IMR-90 (cell line): ENCODE measurements at regions not wholly inside any gene's neighbourhood (a gene's known extent, or its start where the extent isn't known, plus 50 kb on each side); places are given as distances from the start of the nearest gene placed in this dataset.

ENCODE experiments used
- ATAC-seq: fragments of 200-7000 bp; cut with Tn5 transposase; 2 replicates; pipeline ENCODE4 v1.9.1; 2020; ENCODE audit warnings: low read depth, mild to moderate bottlenecking, moderate library complexity
- BruUV-seq: library from RNA; stranded (reverse); fragments of 400-500 nt; replicated peaks from 2 replicates; lab custom pipeline; 2021; lab: Mats Ljungman, UMichigan
- CTCF ChIA-PET: fragments of 300-600 bp; formaldehyde crosslinking; extraction: SDS; loops from one replicate; lab custom pipeline; 2021; ENCODE audit warnings: antibody characterized with exemption; lab: Yijun Ruan, JAX
- POLR2A ChIA-PET: fragments of 300-600 bp; sonication (Branson Sonifier 250); formaldehyde crosslinking; loops from one replicate; lab custom pipeline; 2022; ENCODE audit warnings: antibody characterized with exemption; ENCODE audit not compliant: unreplicated experiment; lab: Charles Lee
- DNase-seq: peaks from one replicate; pipeline ENCODE4 v3.0.0; 2013
- H2AFZ ChIP-seq: replicated peaks from 2 replicates; pipeline ENCODE3; 2013; ENCODE audit warnings: low read length, mild to moderate bottlenecking; ENCODE audit not compliant: poor library complexity
- H2AK5ac ChIP-seq: 2 replicates; pipeline ENCODE4 v1.6.1; 2013; ENCODE audit warnings: low read depth, low read length, inconsistent platforms
- H2AK9ac ChIP-seq: replicated peaks from 2 replicates; pipeline ENCODE3; 2013; ENCODE audit warnings: mild to moderate bottlenecking, low read depth, low read length, moderate library complexity; ENCODE audit not compliant: poor library complexity
- H2BK120ac ChIP-seq: 2 replicates; pipeline ENCODE4 v1.6.1; 2013; ENCODE audit warnings: low read depth, low read length, inconsistent platforms
- H2BK15ac ChIP-seq: 3 replicates; pipeline ENCODE4 v1.6.1; 2013; ENCODE audit warnings: low read depth, low read length, inconsistent platforms
- H2BK20ac ChIP-seq: 2 replicates; pipeline ENCODE4 v1.6.1; 2013; ENCODE audit warnings: low read depth, mild to moderate bottlenecking, inconsistent platforms, low read length, moderate library complexity
- H2BK5ac ChIP-seq: 2 replicates; pipeline ENCODE4 v1.6.1; 2013; ENCODE audit warnings: mild to moderate bottlenecking, low read depth, low read length, inconsistent platforms; ENCODE audit not compliant: poor library complexity, severe bottlenecking
- H3K14ac ChIP-seq: replicated peaks from 2 replicates; pipeline ENCODE4 v1.6.1; 2013; ENCODE audit warnings: low read depth, low read length, inconsistent platforms
- H3K18ac ChIP-seq: 2 replicates; pipeline ENCODE4 v1.6.1; 2013; ENCODE audit warnings: low read depth, low read length, control low read depth
- H3K23ac ChIP-seq: 2 replicates; pipeline ENCODE4 v1.6.1; 2013; ENCODE audit warnings: low read depth, low read length, inconsistent platforms
- H3K27ac ChIP-seq: 2 replicates; pipeline ENCODE4 v1.5.1; 2013; ENCODE audit warnings: mild to moderate bottlenecking, control low read depth, low read length; ENCODE audit not compliant: insufficient read depth
- H3K27me3 ChIP-seq: 2 replicates; pipeline ENCODE4 v1.6.1; 2013; ENCODE audit warnings: low read length; ENCODE audit not compliant: control insufficient read depth, insufficient read depth
- H3K36me3 ChIP-seq: 2 replicates; pipeline ENCODE4 v1.6.1; 2013; ENCODE audit warnings: low read length, mixed read lengths; ENCODE audit not compliant: control insufficient read depth, insufficient read depth
- H3K4ac ChIP-seq: 2 replicates; pipeline ENCODE4 v1.6.1; 2013; ENCODE audit warnings: low read depth, low read length, inconsistent platforms
- H3K4me1 ChIP-seq: 2 replicates; pipeline ENCODE4 v1.6.1; 2013; ENCODE audit warnings: low read length, mixed read lengths; ENCODE audit not compliant: control insufficient read depth, insufficient read depth
- H3K4me2 ChIP-seq: 2 replicates; pipeline ENCODE4 v1.6.1; 2013; ENCODE audit warnings: low read depth, mild to moderate bottlenecking, control low read depth, low read length, moderate library complexity
- H3K4me3 ChIP-seq: 2 replicates; pipeline ENCODE4 v1.5.1; 2013; ENCODE audit warnings: low read depth, mild to moderate bottlenecking, control low read depth, low read length, moderate library complexity; ENCODE audit not compliant: insufficient read depth
- H3K56ac ChIP-seq: 2 replicates; pipeline ENCODE4 v1.6.1; 2013; ENCODE audit warnings: low read length, inconsistent platforms; ENCODE audit not compliant: insufficient read depth; ENCODE audit errors: extremely low read depth
- H3K79me1 ChIP-seq, 2 experiments: 2 replicates each; pipeline ENCODE4 v1.6.1; 2013; ENCODE audit warnings: low read length in 2 of 2, inconsistent platforms in 1 of 2, low read depth in 1 of 2
- H3K9ac ChIP-seq: 2 replicates; pipeline ENCODE4 v1.6.1; 2013; ENCODE audit warnings: low read depth, low read length, control low read depth
- H3K9me1 ChIP-seq: 2 replicates; pipeline ENCODE4 v1.6.1; 2013; ENCODE audit warnings: low read length, inconsistent platforms; ENCODE audit not compliant: insufficient read depth
- H3K9me3 ChIP-seq: 2 replicates; pipeline ENCODE4 v1.6.1; 2013; ENCODE audit warnings: low read length; ENCODE audit not compliant: control insufficient read depth, insufficient read depth
- H4K20me1 ChIP-seq: 2 replicates; pipeline ENCODE4 v1.6.1; 2013; ENCODE audit warnings: low read length, inconsistent platforms; ENCODE audit not compliant: insufficient read depth
- H4K5ac ChIP-seq: 2 replicates; pipeline ENCODE4 v1.6.1; 2013; ENCODE audit warnings: mild to moderate bottlenecking, low read depth, low read length, control low read depth
- H4K8ac ChIP-seq, 2 experiments: 2 replicates each; pipeline ENCODE4 v1.6.1; 2013; ENCODE audit warnings: low read depth in 2 of 2, low read length in 2 of 2, control low read depth in 1 of 2, inconsistent platforms in 1 of 2
- H4K91ac ChIP-seq: 2 replicates; pipeline ENCODE4 v1.6.1; 2013; ENCODE audit warnings: low read depth, low read length, inconsistent platforms; ENCODE audit not compliant: insufficient read depth
- BHLHE40 ChIP-seq: fragments of 150-350 bp; IDR thresholded peaks from 2 replicates; pipeline ENCODE4 v1.6.1; 2016; ENCODE audit warnings: mild to moderate bottlenecking, low read depth, low read length
- CEBPB ChIP-seq: IDR thresholded peaks from 2 replicates; pipeline ENCODE4 v1.6.1; 2012; ENCODE audit warnings: low read depth, low read length, improper control_type of control experiment
- CHD1 ChIP-seq: IDR thresholded peaks from 2 replicates; pipeline ENCODE4 v1.6.1; 2012; ENCODE audit warnings: low read depth, low read length, improper control_type of control experiment
- CTCF ChIP-seq: conservative IDR thresholded peaks from 2 replicates; pipeline ENCODE4 v1.5.1; 2012; ENCODE audit warnings: mild to moderate bottlenecking, low read depth, low read length, improper control_type of control experiment
- FOS ChIP-seq: fragments of 150-350 bp; IDR thresholded peaks from 2 replicates; pipeline ENCODE4 v1.6.1; 2016; ENCODE audit warnings: low read depth, low read length
- MXI1 ChIP-seq: IDR thresholded peaks from 2 replicates; pipeline ENCODE4 v1.6.1; 2012; ENCODE audit warnings: low read depth, mild to moderate bottlenecking, low read length, moderate library complexity, borderline replicate concordance
- NFE2L2 ChIP-seq: fragments of 150-350 bp; IDR thresholded peaks from 2 replicates; pipeline ENCODE4 v1.6.1; 2016; ENCODE audit warnings: low read depth, mild to moderate bottlenecking, low read length
- RAD21 ChIP-seq: IDR thresholded peaks from 2 replicates; pipeline ENCODE4 v1.6.1; 2012; ENCODE audit warnings: low read length, improper control_type of control experiment
- RFX5 ChIP-seq: IDR thresholded peaks from 2 replicates; pipeline ENCODE4 v1.8.0; 2012; ENCODE audit warnings: low read depth, mild to moderate bottlenecking, low read length, moderate library complexity
- SMC3 ChIP-seq: fragments of 150-350 bp; IDR thresholded peaks from 2 replicates; pipeline ENCODE4 v1.6.1; 2016; ENCODE audit warnings: low read depth, mild to moderate bottlenecking, antibody characterized with exemption, low read length, moderate library complexity
- USF2 ChIP-seq: fragments of 150-350 bp; IDR thresholded peaks from 2 replicates; pipeline ENCODE4 v1.6.1; 2017; ENCODE audit warnings: mild to moderate bottlenecking, antibody characterized with exemption, low read length, low read depth
- WGBS, 2 experiments: methylation state at CpG; one replicate each; pipeline versions ENCODE4 v1.1.5 to v1.1.7; 2013; ENCODE audit warnings: missing lambda C conversion rate in 2 of 2; ENCODE audit not compliant: insufficient read length in 1 of 2; ENCODE audit errors: extremely low coverage in 2 of 2; 5-methylcytosine and 5-hydroxymethylcytosine counted together
- dilution Hi-C: fragments of 300-500 bp; cut with HindIII; formaldehyde crosslinking; loops from one replicate; pipeline ENCODE4 v1.14.3; 2018; ENCODE audit warnings: low sequenced_read_pairs; ENCODE audit not compliant: unreplicated experiment
- in situ Hi-C: fragments of 300-500 bp; cut with MboI; formaldehyde crosslinking; loops from 3 replicates; pipeline ENCODE4 v1.14.3; 2019; ENCODE audit warnings: low sequenced_read_pairs, inconsistent platforms, mixed read lengths
- intact Hi-C: fragments of 100-400 bp; cut with micrococcal nuclease; formaldehyde crosslinking; loops from 2 replicates; pipeline ENCODE4 v1.10.0; 2022

GRCh38 chr5:168006456-168007130, 284.9 kb upstream of the WWC1 start:
- intact Hi-C loops: no loop called here
- no peak overlapping the region for H3K4me2 ChIP-seq

More at GRCh38 chr5:168006456-168007130, 284.9 kb upstream of the WWC1 start:
- H4K20me1 ChIP-seq: no peaks in the 10 kb centered on the region
- H3K36me3 ChIP-seq: no peaks in the 10 kb centered on the region
- no peak overlapping the region for H4K91ac ChIP-seq
- H3K9ac ChIP-seq: no peak overlapping the region
- H3K14ac ChIP-seq: no peak overlapping the region
- no peaks in the 10 kb centered on the region for H3K27me3 ChIP-seq
- BruUV-seq: no TSS peak
- H2BK5ac ChIP-seq: no peak overlapping the region
- H3K18ac ChIP-seq: no peak overlapping the region
- H3K56ac ChIP-seq: no peak overlapping the region
- no peak overlapping the region for H4K5ac ChIP-seq
- H2AFZ ChIP-seq: no peak overlapping the region
- no peaks in the 10 kb centered on the region for H3K9me1 ChIP-seq
- TF ChIP-seq RAD21 (no peak), CTCF (no peak), BHLHE40 (no peak), CEBPB (no peak), NFE2L2 (no peak), SMC3 (no peak), MXI1 (no peak), RFX5 (no peak), FOS (no peak), CHD1 (no peak), USF2 (no peak)
- POLR2A ChIA-PET: interaction anchor here (0.6 kb wide), 1 partner anchor 691 kb away, joined by 4 read pairs; no protein-coding TSS in a partner anchor
- no peak overlapping the region for H3K23ac ChIP-seq
- H3K9me3 ChIP-seq: no peaks in the 10 kb centered on the region
- H2BK15ac ChIP-seq: no peak overlapping the region
- H2BK120ac ChIP-seq: no peak overlapping the region
- DNase-seq (peak; percentile 1), ATAC-seq (no peak; the same call in 1 of the 2 replicates)
- no peak overlapping the region for H4K8ac ChIP-seq
- CTCF ChIA-PET: no interaction called here
- no peak overlapping the region for H2AK5ac ChIP-seq
- no peaks in the 10 kb centered on the region for H3K4me1 ChIP-seq
- in situ Hi-C loops (no loop called here), dilution Hi-C loops (no loop called here)
- no peaks in the 10 kb centered on the region for H3K79me1 ChIP-seq
- H2AK9ac ChIP-seq: no peak overlapping the region
- H3K27ac ChIP-seq: no peak overlapping the region
- WGBS, 2 experiments: no CpG with 5 or more reads among the region's 10 CpGs
- no peak overlapping the region for H3K4me3 ChIP-seq
- no peak overlapping the region for H3K4ac ChIP-seq
- H2BK20ac ChIP-seq: no peak overlapping the region
